ENCODE measurements at regions not wholly inside any gene's neighbourhood (a gene's known extent, or its start where the extent isn't known, plus 50 kb on each side); places are given as distances from the start of the nearest gene placed in this dataset.

GRCh38 chr14:101122237-101123141, 219.0 kb upstream of the RTL1 start:
- peak overlapping the region; percentile 84 for H3K9ac ChIP-seq (ENCODE audit: low read depth, low read length)
- peaks cover 25% of the 10 kb centered on the region for H3K79me2 ChIP-seq (ENCODE audit: insufficient read depth, low read length)
- peak overlapping the region; percentile 93 for H3K27ac ChIP-seq (ENCODE audit: low read length)
- no peaks in the 10 kb centered on the region for H4K20me1 ChIP-seq (ENCODE audit: insufficient read depth, low read length)
- H3K4me2 ChIP-seq (ENCODE audit: insufficient read depth, low read length), result peak overlapping the region; percentile 79
- H3K27me3 ChIP-seq (ENCODE audit: insufficient read depth, low read length, poor library complexity), result no peaks in the 10 kb centered on the region
- H2AFZ ChIP-seq (ENCODE audit: low read depth, low read length), result no peak overlapping the region
- H3K9me3 ChIP-seq (ENCODE audit: insufficient read depth, low read length, severe bottlenecking), result no peaks in the 10 kb centered on the region
- no peak for DNase-seq
- H3K4me3 ChIP-seq (ENCODE audit: low read depth in 1 of 2, low read length in 2 of 2), result peak overlapping the region in 1 of 2 experiments; percentile 58; a peak in 2 of 4 replicates
- peaks cover 41% of the 10 kb centered on the region for H3K4me1 ChIP-seq (ENCODE audit: insufficient read depth, low read length)
- H3K36me3 ChIP-seq (ENCODE audit: insufficient read depth, low read length), result peaks cover 4% of the 10 kb centered on the region; the same call in 1 of the 2 replicates
- no peak for ATAC-seq (ENCODE audit: insufficient read depth, low read depth)
- TF ChIP-seq EZH2 (IDR thresholded peaks at IDR 0.05; ENCODE audit: borderline replicate concordance, low read depth, low read length, severe bottlenecking) (no peak), CTCF (IDR thresholded peaks at IDR 0.05; ENCODE audit: borderline replicate concordance, extremely low read depth, low read length, poor library complexity, severe bottlenecking) (no peak)

GRCh38 chr14:101123618-101124510, 220.3 kb upstream of the RTL1 start:
- H3K4me2 ChIP-seq (ENCODE audit: insufficient read depth, low read length), result no peak overlapping the region

GRCh38 chr14:101124815-101125214, 221.3 kb upstream of the RTL1 start:
- no peak overlapping the region for H3K4me3 ChIP-seq (ENCODE audit: low read depth in 1 of 2, low read length in 2 of 2)
- no peaks in the 10 kb centered on the region for H3K27me3 ChIP-seq (ENCODE audit: insufficient read depth, low read length, poor library complexity)
- H3K9ac ChIP-seq (ENCODE audit: low read depth, low read length), result no peak overlapping the region
- H3K27ac ChIP-seq (ENCODE audit: low read length), result no peak overlapping the region
- peaks cover 30% of the 10 kb centered on the region for H3K4me1 ChIP-seq (ENCODE audit: insufficient read depth, low read length)
- TF ChIP-seq CTCF (IDR thresholded peaks at IDR 0.05; ENCODE audit: borderline replicate concordance, extremely low read depth, low read length, poor library complexity, severe bottlenecking), result no peak
- no peak for TF ChIP-seq EZH2 (IDR thresholded peaks at IDR 0.05; ENCODE audit: borderline replicate concordance, low read depth, low read length, severe bottlenecking)
- H3K79me2 ChIP-seq (ENCODE audit: insufficient read depth, low read length), result peaks cover 25% of the 10 kb centered on the region
- H3K36me3 ChIP-seq (ENCODE audit: insufficient read depth, low read length), result peaks cover 4% of the 10 kb centered on the region; the same call in 1 of the 2 replicates
- H3K4me2 ChIP-seq (ENCODE audit: insufficient read depth, low read length), result no peak overlapping the region
- H3K9me3 ChIP-seq (ENCODE audit: insufficient read depth, low read length, severe bottlenecking), result no peaks in the 10 kb centered on the region
- H2AFZ ChIP-seq (ENCODE audit: low read depth, low read length), result no peak overlapping the region
- no peaks in the 10 kb centered on the region for H4K20me1 ChIP-seq (ENCODE audit: insufficient read depth, low read length)
- no peak for DNase-seq
- no peak for ATAC-seq (ENCODE audit: insufficient read depth, low read depth)

More at GRCh38 chr14:101123618-101124510, 220.3 kb upstream of the RTL1 start:
- no peak overlapping the region for H3K4me3 ChIP-seq (ENCODE audit: low read depth in 1 of 2, low read length in 2 of 2)
- DNase-seq (no peak), ATAC-seq (ENCODE audit: insufficient read depth, low read depth) (no peak)
- peaks cover 40% of the 10 kb centered on the region for H3K4me1 ChIP-seq (ENCODE audit: insufficient read depth, low read length)
- no peaks in the 10 kb centered on the region for H4K20me1 ChIP-seq (ENCODE audit: insufficient read depth, low read length)
- no peak for TF ChIP-seq CTCF (IDR thresholded peaks at IDR 0.05; ENCODE audit: borderline replicate concordance, extremely low read depth, low read length, poor library complexity, severe bottlenecking)
- no peak for TF ChIP-seq EZH2 (IDR thresholded peaks at IDR 0.05; ENCODE audit: borderline replicate concordance, low read depth, low read length, severe bottlenecking)
- no peak overlapping the region for H3K27ac ChIP-seq (ENCODE audit: low read length)
- H3K9me3 ChIP-seq (ENCODE audit: insufficient read depth, low read length, severe bottlenecking), result no peaks in the 10 kb centered on the region
- no peak overlapping the region for H3K9ac ChIP-seq (ENCODE audit: low read depth, low read length)
- no peak overlapping the region for H2AFZ ChIP-seq (ENCODE audit: low read depth, low read length)
- peaks cover 4% of the 10 kb centered on the region; the same call in 1 of the 2 replicates for H3K36me3 ChIP-seq (ENCODE audit: insufficient read depth, low read length)
- H3K27me3 ChIP-seq (ENCODE audit: insufficient read depth, low read length, poor library complexity), result no peaks in the 10 kb centered on the region
- H3K79me2 ChIP-seq (ENCODE audit: insufficient read depth, low read length), result peaks cover 25% of the 10 kb centered on the region
